ENCODE measurements at regions not wholly inside any gene's neighbourhood (a gene's known extent, or its start where the extent isn't known, plus 50 kb on each side); places are given as distances from the start of the nearest gene placed in this dataset.
"Not testable (repeated sequence)": the region's sequence is repeated elsewhere in the genome, so short reads cannot be mapped to it uniquely, and the experiment has no call there.

DNA sequence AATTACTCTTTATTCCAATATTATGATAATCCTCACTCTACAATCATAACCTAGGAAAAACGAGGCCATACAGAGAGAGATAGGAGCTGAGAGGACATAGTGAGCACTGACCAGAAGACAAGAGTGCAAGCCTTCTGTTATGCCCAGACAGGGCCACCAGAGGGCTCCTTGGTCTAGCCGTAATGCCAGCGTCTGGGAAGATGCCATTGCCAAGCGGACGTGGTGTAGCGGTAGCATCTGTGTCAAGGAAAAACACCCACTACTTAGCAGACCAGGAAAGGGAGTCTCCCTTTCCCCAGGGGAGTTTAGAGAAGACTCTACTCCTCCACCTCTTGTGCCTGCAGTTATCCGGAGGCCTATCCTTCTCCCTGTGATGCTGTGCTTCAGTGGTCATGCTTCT is 2131.5 kb downstream of the TP53TG3F start:
- peak; percentile 71 for TF ChIP-seq CTCF (IDR thresholded peaks at IDR 0.05)
- TF ChIP-seq ZFX (IDR thresholded peaks at IDR 0.05; ENCODE audit: borderline replicate concordance) = not testable (repeated sequence)
